ENCODE measurements at regions not wholly inside any gene's neighbourhood (a gene's known extent, or its start where the extent isn't known, plus 50 kb on each side); places are given as distances from the start of the nearest gene placed in this dataset.

DNA sequence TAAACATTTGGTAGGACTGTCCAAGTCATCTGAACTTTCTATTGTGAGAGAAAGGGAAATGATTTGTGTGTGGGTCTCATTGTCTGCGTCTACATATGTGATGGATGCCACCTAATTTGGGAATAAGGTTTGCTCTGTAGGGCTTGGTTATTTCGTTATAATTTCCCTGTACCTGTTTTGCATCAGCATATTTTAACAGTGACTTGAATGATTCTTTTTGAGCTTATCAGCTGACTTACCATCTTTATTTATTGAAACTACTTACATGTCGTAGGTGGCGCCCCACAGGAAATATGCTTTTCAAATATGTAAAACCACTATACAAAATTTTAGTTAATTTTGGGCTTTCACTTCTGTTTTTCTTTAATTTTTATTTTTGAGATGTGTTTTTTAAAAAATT is 56.5 kb upstream of the BCAT1 start:
- no peak for DNase-seq (ENCODE audit: low read depth)

DNA sequence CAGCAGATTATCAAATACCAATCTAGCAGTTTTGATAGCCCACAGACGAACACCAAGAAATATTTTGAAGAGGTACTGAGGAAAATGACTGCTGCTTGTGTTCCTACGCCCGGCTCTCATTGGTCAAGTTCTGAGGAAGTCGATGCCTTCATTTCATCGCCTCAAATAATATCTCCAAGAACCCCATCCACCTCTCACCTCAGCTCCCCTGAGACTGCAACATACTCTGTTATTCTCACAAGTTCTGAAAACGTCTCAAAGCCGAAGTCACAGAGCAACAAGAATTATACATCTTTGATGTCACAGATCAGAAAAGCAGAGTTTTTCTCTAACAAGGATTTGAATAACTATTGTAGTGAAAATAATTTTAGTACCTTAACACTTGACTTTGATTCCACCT is 55.5 kb upstream of the BCAT1 start:
- no peak for DNase-seq (ENCODE audit: low read depth)

DNA sequence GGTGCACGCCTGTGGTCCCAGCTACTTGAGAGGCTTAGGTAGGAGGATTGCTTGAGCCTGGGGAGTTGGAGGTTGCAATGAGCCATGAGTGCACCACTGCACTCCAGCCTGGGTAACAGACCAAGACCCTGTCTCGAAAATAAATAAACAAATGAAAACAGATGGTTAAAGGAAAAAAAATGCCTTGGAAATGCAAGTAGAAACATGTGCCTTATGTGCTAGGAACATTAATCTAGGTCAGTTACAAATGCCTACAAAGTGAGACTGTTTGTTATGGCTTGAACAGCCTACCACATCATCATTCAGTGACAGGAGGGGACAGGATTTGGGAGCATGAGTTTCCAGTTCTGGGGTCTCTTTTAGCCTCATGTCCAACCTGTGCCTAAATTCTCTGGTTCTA is 52.4 kb upstream of the BCAT1 start:
- no peak for DNase-seq (ENCODE audit: low read depth)

All from stimulated activated CD8-positive, alpha-beta memory T cell treated with anti-CD3 and anti-CD28 coated beads, Interleukin-12 subunit alpha, Interleukin-12 subunit beta, amount 100 ng/mL, for 4 hours (primary cell).